A673 (cell line): ENCODE measurements at regions not wholly inside any gene's neighbourhood (a gene's known extent, or its start where the extent isn't known, plus 50 kb on each side); places are given as distances from the start of the nearest gene placed in this dataset.

Experiments
- BruUV-seq: library from RNA; stranded (reverse); fragments of 400-500 nt; replicated peaks from 2 replicates; lab custom pipeline; 2021; lab: Mats Ljungman, UMichigan
- CTCF ChIA-PET: fragments of 300-600 bp; sonication (Branson Sonifier 250); formaldehyde crosslinking; loops from one replicate; lab custom pipeline; 2022; ENCODE audit warnings: antibody characterized with exemption; lab: Charles Lee
- POLR2A ChIA-PET: fragments of 300-600 bp; sonication (Branson Sonifier 250); formaldehyde crosslinking; loops from one replicate; lab custom pipeline; 2022; ENCODE audit warnings: antibody characterized with exemption; ENCODE audit not compliant: low non-redundant PET; lab: Charles Lee
- DNase-seq: peaks from one replicate; pipeline ENCODE4 v3.0.0-alpha.2; 2015; ENCODE audit warnings: low spot score
- H3K27ac ChIP-seq: fragments of 200-600 bp; sonication (generic); 2 replicates; pipeline ENCODE4 v1.5.1; 2016; ENCODE audit warnings: mixed run types, low read depth, mild to moderate bottlenecking, mixed read lengths, antibody characterized with exemption, low read length; ENCODE audit not compliant: poor library complexity, severe bottlenecking
- H3K27me3 ChIP-seq: fragments of 200-600 bp; sonication (generic); replicated peaks from 2 replicates; pipeline ENCODE4 v1.6.1; 2017; ENCODE audit warnings: mixed run types, low read depth, mild to moderate bottlenecking, mixed read lengths, antibody characterized with exemption, low read length; ENCODE audit not compliant: insufficient read depth, poor library complexity
- H3K36me3 ChIP-seq: fragments of 200-600 bp; sonication (generic); 2 replicates; pipeline ENCODE4 v1.6.1; 2016; ENCODE audit warnings: mixed run types, mild to moderate bottlenecking, mixed read lengths, antibody characterized with exemption, low read length; ENCODE audit not compliant: insufficient read depth, poor library complexity, severe bottlenecking
- H3K4me1 ChIP-seq: fragments of 200-600 bp; sonication (generic); 2 replicates; pipeline ENCODE4 v1.6.1; 2017; ENCODE audit warnings: mixed run types, mild to moderate bottlenecking, mixed read lengths, antibody characterized with exemption, low read length; ENCODE audit not compliant: insufficient read depth, poor library complexity, severe bottlenecking
- H3K4me3 ChIP-seq: fragments of 200-600 bp; sonication (generic); 2 replicates; pipeline ENCODE4 v1.5.1; 2016; ENCODE audit warnings: low read depth, mixed run types, mild to moderate bottlenecking, mixed read lengths, low read length; ENCODE audit not compliant: poor library complexity, severe bottlenecking
- H3K9me3 ChIP-seq: fragments of 200-600 bp; sonication (generic); 2 replicates; pipeline ENCODE4 v1.6.1; 2016; ENCODE audit warnings: mixed run types, low read depth, mild to moderate bottlenecking, mixed read lengths, antibody characterized with exemption, low read length; ENCODE audit not compliant: poor library complexity, severe bottlenecking
- EZH2 ChIP-seq: fragments of 200-600 bp; sonication (generic); IDR thresholded peaks from 2 replicates; pipeline ENCODE4 v1.6.1; 2017; ENCODE audit warnings: borderline replicate concordance, low read depth, mild to moderate bottlenecking, mixed read lengths, antibody characterized with exemption, low read length; ENCODE audit not compliant: poor library complexity, severe bottlenecking
- intact Hi-C: fragments of 100-400 bp; cut with micrococcal nuclease; formaldehyde crosslinking; loops from one replicate; pipeline ENCODE4 v1.10.0; 2022; ENCODE audit not compliant: unreplicated experiment
- TF ChIP-seq, protein P1 (sequence below): fragments of 300-800, 200-600 bp; sonication (generic); conservative IDR thresholded peaks from 2 replicates; pipeline ENCODE4 v1.5.1; 2017; ENCODE audit warnings: low read depth, mild to moderate bottlenecking, antibody characterized with exemption, low read length, moderate library complexity, mixed read lengths

DNA sequence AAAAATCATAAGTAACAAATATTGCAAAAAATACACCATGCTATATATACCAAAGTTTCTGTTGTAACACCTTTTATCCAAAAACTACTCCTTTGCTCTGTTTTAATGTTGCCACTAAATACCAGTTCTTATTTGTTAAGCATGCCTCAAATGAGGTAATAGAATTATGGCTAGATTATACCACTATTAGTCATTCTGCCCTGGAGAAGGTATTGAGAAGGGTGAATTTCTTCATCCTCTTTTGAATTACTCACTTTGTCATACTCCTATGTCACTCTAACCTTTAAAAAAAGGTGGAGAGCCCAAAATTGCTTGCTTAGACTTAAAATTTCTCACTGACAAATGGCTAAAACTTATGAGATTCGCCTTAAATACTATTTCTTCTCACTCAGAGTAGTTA, 750.9 kb downstream of the MAT2B start:
- ChIA-PET CTCF (no interaction called here), POLR2A (no interaction called here)
- TF ChIP-seq, protein P1, sequence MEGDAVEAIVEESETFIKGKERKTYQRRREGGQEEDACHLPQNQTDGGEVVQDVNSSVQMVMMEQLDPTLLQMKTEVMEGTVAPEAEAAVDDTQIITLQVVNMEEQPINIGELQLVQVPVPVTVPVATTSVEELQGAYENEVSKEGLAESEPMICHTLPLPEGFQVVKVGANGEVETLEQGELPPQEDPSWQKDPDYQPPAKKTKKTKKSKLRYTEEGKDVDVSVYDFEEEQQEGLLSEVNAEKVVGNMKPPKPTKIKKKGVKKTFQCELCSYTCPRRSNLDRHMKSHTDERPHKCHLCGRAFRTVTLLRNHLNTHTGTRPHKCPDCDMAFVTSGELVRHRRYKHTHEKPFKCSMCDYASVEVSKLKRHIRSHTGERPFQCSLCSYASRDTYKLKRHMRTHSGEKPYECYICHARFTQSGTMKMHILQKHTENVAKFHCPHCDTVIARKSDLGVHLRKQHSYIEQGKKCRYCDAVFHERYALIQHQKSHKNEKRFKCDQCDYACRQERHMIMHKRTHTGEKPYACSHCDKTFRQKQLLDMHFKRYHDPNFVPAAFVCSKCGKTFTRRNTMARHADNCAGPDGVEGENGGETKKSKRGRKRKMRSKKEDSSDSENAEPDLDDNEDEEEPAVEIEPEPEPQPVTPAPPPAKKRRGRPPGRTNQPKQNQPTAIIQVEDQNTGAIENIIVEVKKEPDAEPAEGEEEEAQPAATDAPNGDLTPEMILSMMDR = no peak
- TF ChIP-seq EZH2 = no peak
- intact Hi-C loops = no loop called here
- Histone ChIP-seq H3K4me3 (no peak overlapping the region), H3K36me3 (no peaks in the 10 kb centered on the region), H3K27ac (no peak overlapping the region), H3K9me3 (no peaks in the 10 kb centered on the region), H3K4me1 (no peaks in the 10 kb centered on the region), H3K27me3 (peaks cover 11% of the 10 kb centered on the region)
- no peak for DNase-seq
- BruUV-seq = no TSS peak

DNA sequence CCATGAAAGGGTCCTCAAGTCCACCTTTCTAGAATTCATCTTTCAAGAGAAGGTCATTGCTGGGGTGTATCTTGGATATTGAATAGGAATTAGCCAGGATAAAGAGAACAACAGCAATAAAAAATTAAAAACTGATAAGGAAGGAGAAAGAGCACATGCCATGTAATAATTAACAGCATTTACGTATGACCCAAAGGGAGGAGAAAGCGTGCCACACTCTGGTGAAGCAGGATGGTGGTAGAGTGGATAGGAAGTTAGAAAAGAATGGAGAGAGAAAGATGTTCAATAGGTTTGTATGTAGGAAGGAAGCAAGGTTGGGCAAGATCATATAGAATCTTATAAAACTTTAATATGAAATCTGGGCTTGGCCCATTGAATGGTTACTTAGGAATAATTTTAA, 751.5 kb downstream of the MAT2B start:
- peaks cover 11% of the 10 kb centered on the region for H3K27me3 ChIP-seq
- H3K36me3 ChIP-seq = no peaks in the 10 kb centered on the region
- CTCF ChIA-PET = no interaction called here
- no peaks in the 10 kb centered on the region for H3K4me1 ChIP-seq
- H3K4me3 ChIP-seq = no peak overlapping the region
- POLR2A ChIA-PET = no interaction called here
- BruUV-seq = no TSS peak
- no peaks in the 10 kb centered on the region for H3K9me3 ChIP-seq
- intact Hi-C loops = no loop called here
- no peak for DNase-seq
- no peak overlapping the region for H3K27ac ChIP-seq
- no peak for TF ChIP-seq EZH2
- TF ChIP-seq, protein P1 = no peak

DNA sequence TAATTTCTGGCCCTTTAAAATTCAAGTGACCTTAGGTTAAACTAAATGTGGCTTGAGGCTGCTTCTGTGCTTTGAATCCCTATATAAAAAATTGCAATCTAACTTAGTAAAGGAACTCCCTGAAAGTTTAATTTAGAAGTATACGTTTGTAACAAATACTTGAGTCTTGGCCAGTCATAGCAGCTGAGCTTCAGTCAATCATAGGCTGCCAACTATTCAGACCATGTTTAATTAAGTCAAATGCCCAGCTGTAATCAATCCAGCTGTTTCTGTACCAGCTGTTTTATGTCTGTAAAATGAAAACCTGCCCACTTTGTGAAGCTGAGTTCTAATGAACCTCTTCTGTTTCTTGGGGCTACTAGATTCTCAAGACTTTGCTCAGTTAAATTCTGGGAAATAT, 760.1 kb downstream of the MAT2B start:
- POLR2A ChIA-PET = interaction anchor here (0.6 kb wide), 1 partner anchor 25 kb away, joined by 3 read pairs; no protein-coding TSS in a partner anchor
- no peaks in the 10 kb centered on the region for H3K9me3 ChIP-seq
- intact Hi-C loops = no loop called here
- no peak overlapping the region for H3K4me3 ChIP-seq
- H3K27ac ChIP-seq = no peak overlapping the region
- DNase-seq = no peak
- H3K27me3 ChIP-seq = peaks cover 3% of the 10 kb centered on the region
- no peaks in the 10 kb centered on the region for H3K4me1 ChIP-seq
- H3K36me3 ChIP-seq = no peaks in the 10 kb centered on the region
- CTCF ChIA-PET = no interaction called here
- no TSS peak for BruUV-seq
- TF ChIP-seq EZH2 = no peak
- TF ChIP-seq, protein P1 = no peak
